Left ventricle myocardium inferior (tissue), 1 donor: ENCODE measurements at regions not wholly inside any gene's neighbourhood (a gene's known extent, or its start where the extent isn't known, plus 50 kb on each side); places are given as distances from the start of the nearest gene placed in this dataset.

Experiments used
- DNase-seq: peaks from one replicate; pipeline ENCODE4 v3.0.0-alpha.2; 2020
- H3K27ac ChIP-seq: fragments of 200-600 bp; replicated peaks from 2 replicates; pipeline ENCODE4 v1.8.0; 2021
- H3K27me3 ChIP-seq: fragments of 200-600 bp; 2 replicates; pipeline ENCODE4 v1.8.0; 2021; ENCODE audit warnings: low read depth
- H3K36me3 ChIP-seq: fragments of 200-600 bp; 2 replicates; pipeline ENCODE4 v1.8.0; 2021
- H3K4me1 ChIP-seq: fragments of 200-600 bp; 2 replicates; pipeline ENCODE4 v1.8.0; 2021
- H3K4me3 ChIP-seq: fragments of 200-600 bp; 2 replicates; pipeline ENCODE4 v1.8.0; 2021; ENCODE audit warnings: mild to moderate bottlenecking, moderate library complexity
- H3K9me3 ChIP-seq: fragments of 200-600 bp; replicated peaks from 2 replicates; pipeline ENCODE4 v1.8.0; 2021
- intact Hi-C: fragments of 100-400 bp; cut with micrococcal nuclease; formaldehyde crosslinking; loops from one replicate; pipeline ENCODE4 v1.11.0; 2022
- TF ChIP-seq, protein P1 (sequence below): fragments of 200-600 bp; IDR thresholded peaks from 2 replicates; pipeline ENCODE4 v1.8.0; 2021; ENCODE audit warnings: antibody characterized with exemption, mild to moderate bottlenecking, borderline replicate concordance
- donor health status: DM: no; HTN: yes; CAD: no; lungs with severe emphysema.

- no peak for DNase-seq
- no peak overlapping the region for H3K27ac ChIP-seq
- H3K4me3 ChIP-seq = no peak overlapping the region
- H3K36me3 ChIP-seq = no peaks in the 10 kb centered on the region
- peaks cover 5% of the 10 kb centered on the region for H3K27me3 ChIP-seq
- H3K9me3 ChIP-seq = peaks cover 1% of the 10 kb centered on the region
- no peaks in the 10 kb centered on the region for H3K4me1 ChIP-seq
- intact Hi-C loops = no loop called here
- TF ChIP-seq, protein P1, sequence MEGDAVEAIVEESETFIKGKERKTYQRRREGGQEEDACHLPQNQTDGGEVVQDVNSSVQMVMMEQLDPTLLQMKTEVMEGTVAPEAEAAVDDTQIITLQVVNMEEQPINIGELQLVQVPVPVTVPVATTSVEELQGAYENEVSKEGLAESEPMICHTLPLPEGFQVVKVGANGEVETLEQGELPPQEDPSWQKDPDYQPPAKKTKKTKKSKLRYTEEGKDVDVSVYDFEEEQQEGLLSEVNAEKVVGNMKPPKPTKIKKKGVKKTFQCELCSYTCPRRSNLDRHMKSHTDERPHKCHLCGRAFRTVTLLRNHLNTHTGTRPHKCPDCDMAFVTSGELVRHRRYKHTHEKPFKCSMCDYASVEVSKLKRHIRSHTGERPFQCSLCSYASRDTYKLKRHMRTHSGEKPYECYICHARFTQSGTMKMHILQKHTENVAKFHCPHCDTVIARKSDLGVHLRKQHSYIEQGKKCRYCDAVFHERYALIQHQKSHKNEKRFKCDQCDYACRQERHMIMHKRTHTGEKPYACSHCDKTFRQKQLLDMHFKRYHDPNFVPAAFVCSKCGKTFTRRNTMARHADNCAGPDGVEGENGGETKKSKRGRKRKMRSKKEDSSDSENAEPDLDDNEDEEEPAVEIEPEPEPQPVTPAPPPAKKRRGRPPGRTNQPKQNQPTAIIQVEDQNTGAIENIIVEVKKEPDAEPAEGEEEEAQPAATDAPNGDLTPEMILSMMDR = no peak
These were observed 146.6 kb downstream of the ZNF33B start for GRCh38 chr10:42491801-42492200.

DNA sequence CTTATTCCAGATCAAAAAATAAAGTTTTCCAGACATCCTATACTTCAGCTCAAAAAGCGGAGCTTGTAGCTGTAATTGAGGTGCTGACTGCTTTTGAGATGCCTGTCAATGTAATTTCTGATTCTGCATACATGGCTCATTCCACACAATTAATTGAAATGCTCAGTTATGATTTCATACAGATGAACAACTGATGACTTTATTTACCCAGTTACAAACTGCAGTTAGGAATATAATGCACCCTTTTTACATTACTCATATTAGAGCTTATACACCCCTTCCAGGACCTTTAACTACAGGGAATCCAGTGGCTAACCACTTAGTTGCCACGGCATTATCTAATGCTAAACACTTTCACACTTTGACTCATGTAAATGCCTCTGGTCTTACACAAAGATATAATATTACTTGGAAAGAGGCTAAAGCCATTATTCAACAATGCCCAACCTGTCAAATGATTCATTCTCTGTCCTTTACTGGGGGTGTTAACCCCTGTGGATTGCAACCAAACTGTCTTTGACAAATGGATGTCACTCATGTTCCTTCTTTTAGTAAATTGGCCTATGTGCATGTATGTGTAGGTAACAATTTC lies 147.3 kb downstream of the ZNF33B start:
- Histone ChIP-seq H3K4me1 (no peaks in the 10 kb centered on the region), H3K27ac (no peak overlapping the region), H3K9me3 (peaks cover 7% of the 10 kb centered on the region), H3K27me3 (peaks cover 5% of the 10 kb centered on the region), H3K4me3 (no peak overlapping the region), H3K36me3 (no peaks in the 10 kb centered on the region)
- no peak for DNase-seq
- TF ChIP-seq, protein P1 = no peak
- intact Hi-C loops = no loop called here

DNA sequence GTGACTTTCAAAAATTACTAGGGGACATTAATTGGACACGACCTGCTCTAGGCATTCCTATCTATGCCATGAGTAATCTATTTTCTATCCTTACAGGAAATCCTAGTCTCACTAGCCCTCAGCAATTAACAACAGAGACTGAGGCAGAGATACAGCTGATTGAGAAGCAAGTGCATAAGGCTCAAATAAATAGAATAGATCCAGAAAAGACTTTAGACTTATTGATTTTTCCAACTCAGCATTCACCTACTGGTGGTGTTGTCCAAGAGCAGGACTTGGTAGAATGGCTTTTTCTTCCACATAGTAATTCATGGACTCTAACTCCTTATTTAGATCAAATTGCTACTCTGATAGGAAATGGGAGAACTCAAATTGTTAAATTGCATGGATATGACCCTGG lies 148.0 kb downstream of the ZNF33B start:
- TF ChIP-seq, protein P1 = no peak
- Histone ChIP-seq H3K27me3 (peaks cover 5% of the 10 kb centered on the region), H3K9me3 (peaks cover 7% of the 10 kb centered on the region), H3K36me3 (no peaks in the 10 kb centered on the region), H3K4me1 (no peaks in the 10 kb centered on the region), H3K27ac (no peak overlapping the region), H3K4me3 (no peak overlapping the region)
- DNase-seq = no peak
- intact Hi-C loops = no loop called here

DNA sequence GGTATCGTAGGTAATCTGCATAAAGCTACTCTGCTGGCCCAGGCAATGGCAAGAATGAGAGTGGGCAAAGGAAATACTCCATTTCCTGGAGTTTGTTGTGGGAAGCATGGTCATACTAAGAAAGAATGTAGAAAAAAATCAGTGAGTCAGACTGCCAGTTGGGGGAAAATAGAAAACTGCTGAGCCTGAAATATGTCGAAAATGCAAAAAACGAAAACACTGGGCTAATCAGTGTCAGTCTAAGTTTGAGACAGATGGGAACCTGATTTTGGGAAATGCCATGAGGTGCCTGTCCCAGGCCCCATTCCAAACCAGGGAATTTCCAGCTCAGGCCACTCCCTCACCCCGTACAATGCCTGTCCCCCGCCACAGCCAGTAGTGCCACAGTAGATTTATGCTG lies 150.0 kb downstream of the ZNF33B start:
- H3K4me1 ChIP-seq = no peaks in the 10 kb centered on the region
- no peaks in the 10 kb centered on the region for H3K36me3 ChIP-seq
- no peaks in the 10 kb centered on the region for H3K27me3 ChIP-seq
- intact Hi-C loops = no loop called here
- no peak for DNase-seq
- no peak overlapping the region for H3K4me3 ChIP-seq
- H3K27ac ChIP-seq = no peak overlapping the region
- TF ChIP-seq, protein P1 = no peak
- H3K9me3 ChIP-seq = peaks cover 7% of the 10 kb centered on the region

GRCh38 chr10:42482411-42482810 lies 156.0 kb downstream of the ZNF33B start:
- TF ChIP-seq, protein P1 = no peak
- peaks cover 16% of the 10 kb centered on the region for H3K27me3 ChIP-seq
- intact Hi-C loops = no loop called here

More at GRCh38 chr10:42482411-42482810, 156.0 kb downstream of the ZNF33B start:
- Histone ChIP-seq H3K36me3 (no peaks in the 10 kb centered on the region), H3K27ac (no peak overlapping the region), H3K4me1 (no peaks in the 10 kb centered on the region), H3K9me3 (peaks cover 7% of the 10 kb centered on the region), H3K4me3 (no peak overlapping the region)
- no peak for DNase-seq
